ENCODE measurements at regions not wholly inside any gene's neighbourhood (a gene's known extent, or its start where the extent isn't known, plus 50 kb on each side); places are given as distances from the start of the nearest gene placed in this dataset.
A peak's percentile ranks its signal among the peaks of the same experiment; 100 is the strongest.

GRCh38 chr5:173691931-173692330, 75.5 kb upstream of the BOD1 start:
- DNase-seq: no peak

- DNase-seq: no peak
Measured at GRCh38 chr5:173693670-173694069, 77.2 kb upstream of the BOD1 start.

- DNase-seq: no peak
Measured at GRCh38 chr5:173696216-173696615, 79.8 kb upstream of the BOD1 start.

GRCh38 chr5:173697931-173698579, 81.6 kb upstream of the BOD1 start:
- DNase-seq: no peak

GRCh38 chr5:173699966-173700365, 83.5 kb upstream of the BOD1 start:
- DNase-seq: no peak

GRCh38 chr5:173703466-173703865, 87.0 kb upstream of the BOD1 start:
- no peak for DNase-seq

- no peak for DNase-seq
Measured at GRCh38 chr5:173704615-173705511, 88.4 kb upstream of the BOD1 start.

GRCh38 chr5:173705512-173706044, 89.1 kb upstream of the BOD1 start:
- no peak for DNase-seq

GRCh38 chr5:173706700-173707099, 90.2 kb upstream of the BOD1 start:
- no peak for DNase-seq

GRCh38 chr5:173707392-173707791, 90.9 kb upstream of the BOD1 start:
- DNase-seq: no peak

- DNase-seq: no peak
Measured at GRCh38 chr5:173709145-173709544, 92.7 kb upstream of the BOD1 start.

GRCh38 chr5:173709761-173710160, 93.3 kb upstream of the BOD1 start:
- DNase-seq: no peak

GRCh38 chr5:173710528-173710927, 94.1 kb upstream of the BOD1 start:
- no peak for DNase-seq

GRCh38 chr5:173711466-173711865, 95.0 kb upstream of the BOD1 start:
- no peak for DNase-seq

- no peak for DNase-seq
Measured at GRCh38 chr5:173712609-173713175, 96.2 kb upstream of the BOD1 start.

GRCh38 chr5:173714551-173715428, 98.3 kb upstream of the BOD1 start:
- DNase-seq: no peak

GRCh38 chr5:173715607-173716006, 99.2 kb upstream of the BOD1 start:
- DNase-seq: no peak

GRCh38 chr5:173716058-173716682, 99.7 kb upstream of the BOD1 start:
- DNase-seq: no peak

GRCh38 chr5:173717959-173718358, 101.5 kb upstream of the BOD1 start:
- peak; percentile 41 for DNase-seq

GRCh38 chr5:173718469-173718868, 102.0 kb upstream of the BOD1 start:
- DNase-seq: peak; percentile 47

- peak; percentile 72 for DNase-seq
Measured at GRCh38 chr5:173719731-173720082, 103.3 kb upstream of the BOD1 start.

GRCh38 chr5:173720286-173720952, 104.0 kb upstream of the BOD1 start:
- no peak for DNase-seq

All from NCI-H1092 treated with DMSO at 0.1 percent for 48 hours (cell line).